Immature natural killer cell (primary cell): ENCODE measurements at regions not wholly inside any gene's neighbourhood (a gene's known extent, or its start where the extent isn't known, plus 50 kb on each side); places are given as distances from the start of the nearest gene placed in this dataset.
"Not testable (repeated sequence)": the region's sequence is repeated elsewhere in the genome, so short reads cannot be mapped to it uniquely, and the experiment has no call there.

ENCODE experiments used
- DNase-seq, 3 donors: peaks; one replicate each; pipeline ENCODE4 v3.0.0; 2022; ENCODE audit warnings: mixed read lengths in 1 of 3
- H3K27ac Mint-ChIP-seq, 6 donors: one replicate each; pipeline ENCODE4 v1.8.0; 2020; ENCODE audit warnings: mixed read lengths in 6 of 6, mild to moderate bottlenecking in 5 of 6, inconsistent platforms in 4 of 6, moderate library complexity in 3 of 6
- H3K27me3 Mint-ChIP-seq, 3 donors: one replicate each; pipeline ENCODE4 v1.8.0; 2020 to 2021; ENCODE audit warnings: low read depth in 3 of 3, mild to moderate bottlenecking in 3 of 3, mixed read lengths in 3 of 3, moderate library complexity in 3 of 3, inconsistent platforms in 1 of 3
- H3K36me3 Mint-ChIP-seq, 3 donors: one replicate each; pipeline ENCODE4 v1.8.0; 2020; ENCODE audit warnings: mixed read lengths in 3 of 3, inconsistent platforms in 2 of 3, mild to moderate bottlenecking in 2 of 3
- H3K4me1 Mint-ChIP-seq, 2 donors: one replicate each; pipeline ENCODE4 v1.8.0; 2020; ENCODE audit warnings: inconsistent platforms in 2 of 2, mild to moderate bottlenecking in 2 of 2, mixed read lengths in 2 of 2, moderate library complexity in 1 of 2
- H3K4me3 Mint-ChIP-seq, 5 donors: one replicate each; pipeline ENCODE4 v1.8.0; 2020; ENCODE audit warnings: mild to moderate bottlenecking in 5 of 5, mixed read lengths in 5 of 5, inconsistent platforms in 3 of 5, moderate library complexity in 3 of 5
- H3K9me3 Mint-ChIP-seq, 6 donors: one replicate each; pipeline ENCODE4 v1.8.0; 2020; ENCODE audit warnings: mild to moderate bottlenecking in 6 of 6, mixed read lengths in 6 of 6, inconsistent platforms in 4 of 6, moderate library complexity in 3 of 6

- peaks cover 0 to 8% (median under 1%) of the 10 kb centered on the region in 3 donors for H3K36me3 Mint-ChIP-seq
- H3K27me3 Mint-ChIP-seq, result peaks cover 0 to 2% (median 0%) of the 10 kb centered on the region in 3 donors
- H3K4me3 Mint-ChIP-seq, result no peak overlapping the region
- no peak for DNase-seq
- H3K9me3 Mint-ChIP-seq, result no peaks in the 10 kb centered on the region
- peak overlapping the region in 5 of 6 donors; percentile 12 to 65 (median 50) for H3K27ac Mint-ChIP-seq
- H3K4me1 Mint-ChIP-seq, result peaks cover 29 to 30% of the 10 kb centered on the region in 2 donors
These were observed 69.9 kb downstream of the ARL6IP4 start for GRCh38 chr12:123050331-123050831.

DNA sequence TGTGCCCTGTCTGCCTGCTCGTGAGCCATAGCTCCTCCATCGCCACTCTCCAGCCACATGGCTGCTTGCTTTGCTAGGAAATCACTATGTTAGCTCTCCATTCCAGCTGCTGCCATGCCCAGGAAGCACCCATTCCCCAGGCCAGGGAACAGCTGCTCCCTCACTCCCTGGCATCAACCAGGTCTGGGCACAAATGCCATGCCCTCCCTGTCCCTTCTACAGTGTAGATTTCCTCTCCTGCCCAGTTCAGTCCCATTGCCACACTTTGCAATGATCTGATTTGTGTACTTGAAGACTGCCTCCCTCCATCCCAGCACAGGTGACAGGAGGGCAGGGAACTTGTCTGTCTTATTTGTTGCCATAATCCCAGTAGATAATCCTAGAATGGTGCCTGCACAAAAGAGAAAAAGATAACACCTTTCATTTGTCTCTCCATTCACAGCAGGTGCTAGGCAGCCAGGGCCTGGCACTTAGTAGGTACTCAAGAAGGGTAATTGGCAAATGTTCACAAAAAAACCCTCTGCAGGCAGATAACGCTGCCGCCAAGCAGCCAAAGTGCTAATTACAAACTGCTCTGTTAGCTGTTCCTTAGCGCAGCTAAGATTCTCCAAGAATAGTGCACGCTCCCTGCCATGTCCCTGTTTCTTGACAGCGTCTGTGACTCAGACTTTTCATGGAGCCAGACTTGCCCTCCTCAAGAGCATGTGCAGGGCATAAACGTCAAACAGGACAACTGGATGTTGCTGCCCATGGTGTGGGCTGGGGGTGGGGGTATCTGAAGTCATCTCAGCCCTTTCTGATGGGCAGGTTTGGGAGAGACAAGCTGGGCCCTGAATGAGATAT is 69.1 kb downstream of the ARL6IP4 start:
- H3K9me3 Mint-ChIP-seq, result no peaks in the 10 kb centered on the region
- H3K4me1 Mint-ChIP-seq, result peaks cover 36 to 37% of the 10 kb centered on the region in 2 donors
- DNase-seq, result no peak
- H3K4me3 Mint-ChIP-seq, result no peak overlapping the region
- H3K27me3 Mint-ChIP-seq, result peaks cover 0 to 2% (median 0%) of the 10 kb centered on the region in 3 donors
- peaks cover 0 to 6% (median 0%) of the 10 kb centered on the region in 3 donors for H3K36me3 Mint-ChIP-seq
- H3K27ac Mint-ChIP-seq, result peak overlapping the region in 2 of 6 donors; percentile 46 to 50

DNA sequence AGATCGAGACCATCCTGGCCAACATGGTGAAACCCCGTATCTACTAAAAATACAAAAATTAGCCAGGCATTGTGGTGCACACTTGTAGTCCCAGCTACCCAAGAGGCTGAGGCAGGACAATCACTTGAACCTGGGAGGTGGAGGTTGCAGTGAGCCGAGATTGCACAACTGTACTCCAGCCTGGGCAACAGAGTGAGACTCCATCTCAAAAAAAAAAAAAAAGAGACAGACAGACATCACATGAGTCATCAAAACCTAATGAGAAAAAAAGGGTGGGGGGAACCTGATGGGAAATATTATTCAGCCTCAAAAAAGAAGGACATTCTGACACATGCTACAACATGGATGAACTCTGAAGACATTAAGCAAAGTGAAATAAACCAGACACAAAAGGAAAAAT is 67.4 kb downstream of the ARL6IP4 start:
- not testable (repeated sequence) for DNase-seq, H3K4me3 Mint-ChIP-seq, H3K27me3 Mint-ChIP-seq, H3K9me3 Mint-ChIP-seq, H3K36me3 Mint-ChIP-seq
- H3K27ac Mint-ChIP-seq, result peak overlapping the region in 3 of 6 donors; percentile 1 to 79 (median 62)
- H3K4me1 Mint-ChIP-seq, result peaks cover 53% of the 10 kb centered on the region in 2 donors

GRCh38 chr12:123047289-123047688 is 66.8 kb downstream of the ARL6IP4 start:
- no peak overlapping the region for H3K4me3 Mint-ChIP-seq
- H3K27me3 Mint-ChIP-seq, result peaks cover 0 to 2% (median 0%) of the 10 kb centered on the region in 3 donors
- DNase-seq, result no peak
- H3K9me3 Mint-ChIP-seq, result no peaks in the 10 kb centered on the region
- peaks cover 0 to 6% (median 0%) of the 10 kb centered on the region in 3 donors for H3K36me3 Mint-ChIP-seq
- H3K27ac Mint-ChIP-seq, result peak overlapping the region in 1 of 6 donors; percentile 37
- H3K4me1 Mint-ChIP-seq, result peaks cover 55 to 56% of the 10 kb centered on the region in 2 donors

- Mint-ChIP-seq H3K4me3 (no peak overlapping the region), H3K27me3 (peaks cover 0 to 3% (median 0%) of the 10 kb centered on the region in 3 donors), H3K9me3 (no peaks in the 10 kb centered on the region), H3K36me3 (peaks cover 0 to 4% (median 0%) of the 10 kb centered on the region in 3 donors), H3K4me1 (peaks cover 53 to 57% of the 10 kb centered on the region in 2 donors), H3K27ac (peak overlapping the region in 4 of 6 donors; percentile 5 to 67 (median 54))
- no peak for DNase-seq
These were observed 66.0 kb downstream of the ARL6IP4 start for GRCh38 chr12:123046431-123046830.

DNA sequence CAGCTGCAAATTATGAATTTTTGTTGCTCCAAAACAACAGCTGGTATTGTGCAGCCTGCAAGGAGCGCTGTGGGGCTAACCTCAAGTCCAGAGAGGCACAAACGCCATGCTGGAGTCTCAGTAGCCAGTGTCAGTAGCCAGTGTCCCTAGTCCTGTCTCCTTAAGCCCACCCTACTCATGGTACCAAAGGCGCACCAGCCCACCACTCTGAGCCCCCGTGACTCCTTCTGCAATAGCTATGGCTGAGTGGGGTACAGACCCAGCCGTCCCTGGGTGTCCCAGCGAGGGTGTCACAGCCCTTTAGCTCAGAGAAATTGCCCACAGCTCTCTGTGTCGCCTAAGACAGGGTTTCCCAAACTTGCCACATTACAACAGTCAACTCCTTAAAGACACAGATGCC is 65.2 kb downstream of the ARL6IP4 start:
- no peaks in the 10 kb centered on the region for H3K9me3 Mint-ChIP-seq
- H3K4me1 Mint-ChIP-seq, result peaks cover 45 to 52% of the 10 kb centered on the region in 2 donors
- H3K27ac Mint-ChIP-seq, result peak overlapping the region in 3 of 6 donors; percentile 5 to 62 (median 56)
- no peak for DNase-seq
- no peaks in the 10 kb centered on the region for H3K36me3 Mint-ChIP-seq
- H3K4me3 Mint-ChIP-seq, result no peak overlapping the region
- H3K27me3 Mint-ChIP-seq, result peaks cover 0 to 3% (median 0%) of the 10 kb centered on the region in 3 donors

- H3K4me3 Mint-ChIP-seq, result peak overlapping the region in 4 of 5 donors; percentile 52 to 74 (median 66)
- peaks cover 38 to 50% of the 10 kb centered on the region in 2 donors for H3K4me1 Mint-ChIP-seq
- H3K9me3 Mint-ChIP-seq, result no peaks in the 10 kb centered on the region
- H3K27ac Mint-ChIP-seq, result peak overlapping the region; percentile 56 to 90 (median 88)
- H3K36me3 Mint-ChIP-seq, result no peaks in the 10 kb centered on the region
- DNase-seq, result no peak
- peaks cover 0 to 3% (median 0%) of the 10 kb centered on the region in 3 donors for H3K27me3 Mint-ChIP-seq
These were observed 63.9 kb downstream of the ARL6IP4 start for GRCh38 chr12:123044351-123044750.

- Mint-ChIP-seq H3K4me1 (peaks cover 38 to 47% of the 10 kb centered on the region in 2 donors), H3K9me3 (no peaks in the 10 kb centered on the region), H3K4me3 (peak overlapping the region; percentile 52 to 74 (median 64)), H3K27ac (peak overlapping the region; percentile 56 to 90 (median 88)), H3K27me3 (peaks cover 0 to 1% (median 0%) of the 10 kb centered on the region in 3 donors), H3K36me3 (no peaks in the 10 kb centered on the region)
- DNase-seq, result peak; percentile 70 to 80 (median 80)
These were observed 63.1 kb downstream of the ARL6IP4 start for GRCh38 chr12:123043536-123044001.

DNA sequence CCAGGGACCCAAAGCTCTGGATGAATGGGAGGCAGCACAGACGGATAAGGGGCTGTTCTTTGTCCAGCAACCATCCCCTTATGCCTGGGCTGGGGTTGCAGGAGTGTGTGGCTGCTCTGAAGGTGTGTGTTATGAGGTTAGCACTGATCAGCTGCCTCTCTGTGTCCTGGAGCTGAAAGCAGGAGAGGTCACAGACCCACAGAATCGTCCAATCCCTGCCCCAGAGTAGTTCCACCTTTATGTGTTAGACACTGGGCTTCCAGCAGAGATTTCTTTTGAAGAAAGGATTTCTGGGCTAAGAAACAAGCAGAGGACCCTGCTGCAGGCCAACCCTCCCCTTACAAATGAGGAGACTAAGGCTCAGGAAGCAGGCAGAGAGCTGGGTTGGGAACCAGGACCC is 62.4 kb downstream of the ARL6IP4 start:
- H3K4me3 Mint-ChIP-seq, result no peak overlapping the region
- peaks cover 0 to 1% (median 0%) of the 10 kb centered on the region in 3 donors for H3K27me3 Mint-ChIP-seq
- H3K36me3 Mint-ChIP-seq, result no peaks in the 10 kb centered on the region
- H3K27ac Mint-ChIP-seq, result peak overlapping the region in 5 of 6 donors; percentile 56 to 90 (median 89)
- no peak for DNase-seq
- H3K9me3 Mint-ChIP-seq, result no peaks in the 10 kb centered on the region
- peaks cover 38 to 45% of the 10 kb centered on the region in 2 donors for H3K4me1 Mint-ChIP-seq

DNA sequence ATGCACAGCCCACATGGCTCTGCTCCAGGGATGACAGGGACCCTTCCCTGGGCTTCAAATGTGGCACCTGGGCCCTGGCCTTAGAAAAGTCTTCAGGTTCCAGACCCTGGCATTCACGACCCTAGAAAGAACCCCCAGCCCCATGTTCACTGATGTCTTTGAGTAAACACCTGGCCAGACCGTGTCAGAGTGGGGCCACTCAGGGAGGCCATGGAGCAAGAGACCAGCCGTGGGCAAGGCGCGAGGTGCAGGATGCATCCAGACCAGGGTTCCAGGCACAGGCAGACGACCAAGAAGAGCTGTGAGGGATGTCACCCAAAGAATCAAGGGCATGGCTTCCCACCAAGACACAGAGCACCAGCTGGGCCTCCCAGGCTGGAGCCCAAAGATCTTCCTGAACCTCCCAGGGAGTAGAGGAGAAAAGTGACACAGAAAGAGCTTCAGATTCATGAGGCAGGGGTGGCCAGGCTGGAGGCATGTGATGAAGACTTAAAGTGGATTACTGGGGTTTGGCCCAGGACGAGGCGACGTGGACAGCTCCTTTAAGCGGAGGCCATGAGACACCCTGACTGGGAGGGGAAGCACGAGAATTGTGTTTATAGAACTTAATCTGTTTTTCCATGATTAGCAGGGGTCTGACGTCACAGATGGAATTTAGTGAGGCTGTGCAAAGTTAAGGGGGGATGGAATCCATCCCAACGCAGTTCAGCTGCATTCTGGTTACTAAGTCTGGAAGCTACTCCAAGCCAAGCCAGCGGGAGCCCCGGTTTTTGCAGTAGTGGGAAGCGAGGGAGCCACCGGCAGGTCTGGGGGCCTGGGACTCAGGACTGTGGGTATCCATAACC is 61.6 kb downstream of the ARL6IP4 start:
- H3K4me1 Mint-ChIP-seq, result peaks cover 38 to 44% of the 10 kb centered on the region in 2 donors
- H3K27me3 Mint-ChIP-seq, result peaks cover 0 to 1% (median 0%) of the 10 kb centered on the region in 3 donors
- H3K4me3 Mint-ChIP-seq, result no peak overlapping the region
- H3K36me3 Mint-ChIP-seq, result no peaks in the 10 kb centered on the region
- DNase-seq, result no peak
- peak overlapping the region in 3 of 6 donors; percentile 25 to 80 (median 69) for H3K27ac Mint-ChIP-seq
- H3K9me3 Mint-ChIP-seq, result no peaks in the 10 kb centered on the region

- Mint-ChIP-seq H3K4me3 (no peak overlapping the region), H3K9me3 (no peaks in the 10 kb centered on the region), H3K27ac (peak overlapping the region in 5 of 6 donors; percentile 17 to 79 (median 39)), H3K36me3 (no peaks in the 10 kb centered on the region), H3K27me3 (peaks cover 0 to 1% (median under 1%) of the 10 kb centered on the region in 3 donors), H3K4me1 (peaks cover 33 to 39% of the 10 kb centered on the region in 2 donors)
- no peak for DNase-seq
These were observed 60.6 kb downstream of the ARL6IP4 start for GRCh38 chr12:123041042-123041531.

- Mint-ChIP-seq H3K27me3 (peaks cover 0 to 2% (median 1%) of the 10 kb centered on the region in 3 donors), H3K27ac (peak overlapping the region in 2 of 6 donors; percentile 33 to 34), H3K9me3 (no peaks in the 10 kb centered on the region), H3K4me1 (peaks cover 27 to 33% of the 10 kb centered on the region in 2 donors), H3K36me3 (no peaks in the 10 kb centered on the region), H3K4me3 (no peak overlapping the region)
- DNase-seq, result no peak
These were observed 59.6 kb downstream of the ARL6IP4 start for GRCh38 chr12:123040106-123040505.

GRCh38 chr12:123038966-123039365 is 58.5 kb downstream of the ARL6IP4 start:
- Mint-ChIP-seq H3K27ac (peak overlapping the region in 2 of 6 donors; percentile 8 to 22), H3K9me3 (no peaks in the 10 kb centered on the region), H3K36me3 (no peaks in the 10 kb centered on the region), H3K27me3 (peaks cover 0 to 2% (median 1%) of the 10 kb centered on the region in 3 donors), H3K4me1 (peaks cover 27 to 33% of the 10 kb centered on the region in 2 donors), H3K4me3 (no peak overlapping the region)
- no peak for DNase-seq
